HG02678 (cell line): ENCODE measurements at regions not wholly inside any gene's neighbourhood (a gene's known extent, or its start where the extent isn't known, plus 50 kb on each side); places are given as distances from the start of the nearest gene placed in this dataset.

Experiments
- ATAC-seq: cut with Tn5 transposase; IDR thresholded peaks from one replicate; pipeline ENCODE4 v1.9.1; 2021; ENCODE audit warnings: mild to moderate bottlenecking, moderate library complexity; ENCODE audit not compliant: unreplicated experiment

- no peak for ATAC-seq
Observed at GRCh38 chr2:20523073-20523798, 76.4 kb downstream of the RHOB start.

- ATAC-seq, result no peak
Observed at GRCh38 chr2:20523799-20524187, 76.9 kb downstream of the RHOB start.

GRCh38 chr2:20524412-20525040, 77.7 kb downstream of the RHOB start:
- ATAC-seq, result peak; percentile 72

- ATAC-seq, result peak; percentile 87
Observed at GRCh38 chr2:20525041-20526035, 78.5 kb downstream of the RHOB start.

- ATAC-seq, result no peak
Observed at GRCh38 chr2:20526160-20526559, 79.3 kb downstream of the RHOB start.

GRCh38 chr2:20526708-20527107, 79.8 kb downstream of the RHOB start:
- ATAC-seq, result no peak

GRCh38 chr2:20528713-20529112, 81.8 kb downstream of the RHOB start:
- no peak for ATAC-seq

- no peak for ATAC-seq
Observed at GRCh38 chr2:20530520-20530919, 83.6 kb downstream of the RHOB start.

GRCh38 chr2:20531633-20532262, 84.9 kb downstream of the RHOB start:
- ATAC-seq, result no peak

- ATAC-seq, result no peak
Observed at GRCh38 chr2:20532634-20533437, 86.0 kb downstream of the RHOB start.

- no peak for ATAC-seq
Observed at GRCh38 chr2:20533993-20534622, 87.2 kb downstream of the RHOB start.

- ATAC-seq, result no peak
Observed at GRCh38 chr2:20534913-20535801, 88.3 kb downstream of the RHOB start.

GRCh38 chr2:20536619-20537422, 89.9 kb downstream of the RHOB start:
- ATAC-seq, result no peak

- no peak for ATAC-seq
Observed at GRCh38 chr2:20537423-20538307, 90.8 kb downstream of the RHOB start.

- no peak for ATAC-seq
Observed at GRCh38 chr2:20538308-20539132, 91.6 kb downstream of the RHOB start.

- ATAC-seq, result no peak
Observed at GRCh38 chr2:20539133-20539719, 92.4 kb downstream of the RHOB start.
